Activated CD8-positive, alpha-beta memory T cell treated with anti-CD3 and anti-CD28 coated beads for 4 hours (primary cell): ENCODE measurements at regions not wholly inside any gene's neighbourhood (a gene's known extent, or its start where the extent isn't known, plus 50 kb on each side); places are given as distances from the start of the nearest gene placed in this dataset.
"Not testable (repeated sequence)": the region's sequence is repeated elsewhere in the genome, so short reads cannot be mapped to it uniquely, and the experiment has no call there.

ENCODE experiments used
- DNase-seq, 2 donors: peaks; one replicate each; pipeline ENCODE4 v3.0.0-alpha.2; 2020; ENCODE audit warnings: low read depth in 2 of 2

GRCh38 chr1:148432318-148432717 lies 50.8 kb downstream of the PPIAL4G start:
- DNase-seq = not testable (repeated sequence)

GRCh38 chr1:148429856-148430255 lies 53.2 kb downstream of the PPIAL4G start:
- not testable (repeated sequence) for DNase-seq

GRCh38 chr1:148426940-148427611 lies 56.0 kb downstream of the PPIAL4G start:
- DNase-seq = not testable (repeated sequence)

GRCh38 chr1:148426385-148426784 lies 56.7 kb downstream of the PPIAL4G start:
- not testable (repeated sequence) for DNase-seq

- DNase-seq = not testable (repeated sequence)
Observed at GRCh38 chr1:148424143-148425003, 58.7 kb downstream of the PPIAL4G start.

GRCh38 chr1:148422921-148423320 lies 60.2 kb downstream of the PPIAL4G start:
- not testable (repeated sequence) for DNase-seq

GRCh38 chr1:148417241-148417640 lies 65.9 kb downstream of the PPIAL4G start:
- not testable (repeated sequence) for DNase-seq

GRCh38 chr1:148413385-148413784 lies 69.7 kb downstream of the PPIAL4G start:
- DNase-seq = not testable (repeated sequence)

- not testable (repeated sequence) for DNase-seq
Observed at GRCh38 chr1:148404786-148405568, 78.1 kb downstream of the PPIAL4G start.

GRCh38 chr1:148403925-148404324 lies 79.2 kb downstream of the PPIAL4G start:
- not testable (repeated sequence) for DNase-seq

- not testable (repeated sequence) for DNase-seq
Observed at GRCh38 chr1:148403085-148403456, 80.0 kb downstream of the PPIAL4G start.

GRCh38 chr1:148402152-148403084 lies 80.7 kb downstream of the PPIAL4G start:
- peak; percentile 73 to 74 for DNase-seq

GRCh38 chr1:148397516-148397915 lies 85.6 kb downstream of the PPIAL4G start:
- not testable (repeated sequence) for DNase-seq

- DNase-seq = not testable (repeated sequence)
Observed at GRCh38 chr1:148392505-148392904, 90.6 kb downstream of the PPIAL4G start.

- DNase-seq = not testable (repeated sequence)
Observed at GRCh38 chr1:148391323-148391722, 91.8 kb downstream of the PPIAL4G start.

GRCh38 chr1:148389027-148389339 lies 94.1 kb downstream of the PPIAL4G start:
- no peak for DNase-seq

- DNase-seq = peak; percentile 71 to 80
Observed at GRCh38 chr1:148388260-148389026, 94.7 kb downstream of the PPIAL4G start.

GRCh38 chr1:148387949-148388259 lies 95.2 kb downstream of the PPIAL4G start:
- not testable (repeated sequence) for DNase-seq

- not testable (repeated sequence) for DNase-seq
Observed at GRCh38 chr1:148387122-148387948, 95.8 kb downstream of the PPIAL4G start.

GRCh38 chr1:148386617-148387016 lies 96.5 kb downstream of the PPIAL4G start:
- DNase-seq = no peak
